CD4-positive, alpha-beta T cell treated with Interleukin-12 subunit alpha and Interleukin-12 subunit beta, for 1 hour (primary cell): ENCODE measurements at regions not wholly inside any gene's neighbourhood (a gene's known extent, or its start where the extent isn't known, plus 50 kb on each side); places are given as distances from the start of the nearest gene placed in this dataset.

Experiments used
- DNase-seq: peaks from one replicate; pipeline ENCODE4 v3.0.0-alpha.2; 2020

GRCh38 chr7:85883-86515 is 106.4 kb upstream of the FAM20C start:
- no peak for DNase-seq

DNA sequence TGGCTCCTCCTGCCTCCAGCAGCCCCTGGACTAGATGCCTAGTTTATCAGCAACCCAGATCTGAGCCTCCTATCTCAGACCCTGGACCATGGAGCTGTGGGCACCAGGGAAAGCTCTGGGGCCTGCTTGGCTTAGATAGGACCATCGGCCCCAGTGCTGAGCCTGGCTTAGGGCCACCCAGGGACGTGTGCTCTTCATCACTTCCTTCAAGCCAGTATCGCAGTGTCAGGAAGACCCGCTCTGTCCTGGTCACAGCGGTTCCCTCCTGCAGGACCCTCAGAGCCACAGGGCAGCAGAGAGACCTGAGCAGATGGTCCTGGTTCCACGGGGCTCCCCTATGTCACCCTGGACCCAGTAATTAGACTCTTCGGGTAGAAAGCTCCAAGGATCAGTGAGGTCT is 105.7 kb upstream of the FAM20C start:
- DNase-seq: no peak

- DNase-seq: no peak
Observed at GRCh38 chr7:87047-87446, 105.3 kb upstream of the FAM20C start.

DNA sequence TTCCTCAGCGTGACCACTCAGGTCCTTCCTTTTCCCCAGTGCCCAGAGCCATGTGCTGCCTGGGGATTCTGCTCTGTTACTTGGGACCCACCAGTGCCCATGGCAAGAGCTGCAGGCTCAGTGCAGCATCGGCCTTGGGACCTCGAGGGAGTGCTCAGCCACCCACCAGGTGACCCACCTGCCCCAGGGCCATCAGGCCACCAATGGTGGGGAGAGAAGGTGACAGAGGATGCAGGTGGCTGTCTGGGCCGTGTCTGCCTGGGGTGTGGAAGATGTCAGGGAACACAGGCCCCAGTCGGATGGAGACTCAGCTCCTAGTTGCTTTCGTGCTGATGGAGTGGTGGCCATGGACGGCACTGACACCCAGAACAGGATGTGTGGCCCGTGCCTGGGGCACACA is 104.7 kb upstream of the FAM20C start:
- DNase-seq: no peak

DNA sequence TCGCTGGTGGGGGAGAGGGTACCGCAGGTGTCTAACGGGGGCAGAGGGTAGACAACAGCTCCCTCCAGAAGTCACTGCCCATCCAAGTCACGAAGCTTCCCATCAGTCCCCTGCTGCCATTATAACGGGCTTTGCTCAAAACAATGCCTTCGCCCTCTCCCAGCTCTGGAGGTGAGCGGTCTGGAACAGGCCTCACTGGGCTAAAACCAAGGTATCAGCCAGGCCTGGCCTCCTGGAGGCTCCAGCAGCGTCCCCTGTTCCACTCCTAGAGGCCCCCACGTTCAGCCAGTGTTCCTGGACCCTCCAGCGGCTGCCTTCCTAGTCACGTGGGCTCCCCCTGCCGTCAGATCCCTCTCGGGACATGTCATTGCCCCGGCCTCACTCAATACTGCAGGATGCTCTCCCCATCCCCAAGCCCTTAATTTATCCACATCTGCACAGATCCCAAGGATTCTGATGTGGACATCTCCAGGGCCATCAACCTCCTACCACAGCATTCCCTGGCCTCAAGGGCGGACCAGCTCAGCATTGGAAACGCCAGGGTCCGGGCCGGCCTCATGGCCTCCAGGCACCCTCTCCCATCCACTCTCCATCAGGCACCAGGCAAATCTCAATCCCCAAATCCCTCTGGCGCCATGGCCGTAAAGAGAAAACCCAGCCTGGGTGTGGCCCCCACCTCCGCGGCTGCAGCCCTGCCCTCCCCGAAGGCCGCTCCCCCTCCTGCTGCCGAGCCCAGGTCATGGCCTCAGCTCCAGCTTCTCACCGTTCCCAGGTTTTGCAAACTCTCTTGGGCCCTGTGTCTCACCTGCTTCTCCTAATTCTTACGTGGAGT is 104.1 kb upstream of the FAM20C start:
- no peak for DNase-seq

GRCh38 chr7:88927-89231 is 103.5 kb upstream of the FAM20C start:
- DNase-seq: no peak

GRCh38 chr7:89232-90019 is 102.9 kb upstream of the FAM20C start:
- DNase-seq: no peak

DNA sequence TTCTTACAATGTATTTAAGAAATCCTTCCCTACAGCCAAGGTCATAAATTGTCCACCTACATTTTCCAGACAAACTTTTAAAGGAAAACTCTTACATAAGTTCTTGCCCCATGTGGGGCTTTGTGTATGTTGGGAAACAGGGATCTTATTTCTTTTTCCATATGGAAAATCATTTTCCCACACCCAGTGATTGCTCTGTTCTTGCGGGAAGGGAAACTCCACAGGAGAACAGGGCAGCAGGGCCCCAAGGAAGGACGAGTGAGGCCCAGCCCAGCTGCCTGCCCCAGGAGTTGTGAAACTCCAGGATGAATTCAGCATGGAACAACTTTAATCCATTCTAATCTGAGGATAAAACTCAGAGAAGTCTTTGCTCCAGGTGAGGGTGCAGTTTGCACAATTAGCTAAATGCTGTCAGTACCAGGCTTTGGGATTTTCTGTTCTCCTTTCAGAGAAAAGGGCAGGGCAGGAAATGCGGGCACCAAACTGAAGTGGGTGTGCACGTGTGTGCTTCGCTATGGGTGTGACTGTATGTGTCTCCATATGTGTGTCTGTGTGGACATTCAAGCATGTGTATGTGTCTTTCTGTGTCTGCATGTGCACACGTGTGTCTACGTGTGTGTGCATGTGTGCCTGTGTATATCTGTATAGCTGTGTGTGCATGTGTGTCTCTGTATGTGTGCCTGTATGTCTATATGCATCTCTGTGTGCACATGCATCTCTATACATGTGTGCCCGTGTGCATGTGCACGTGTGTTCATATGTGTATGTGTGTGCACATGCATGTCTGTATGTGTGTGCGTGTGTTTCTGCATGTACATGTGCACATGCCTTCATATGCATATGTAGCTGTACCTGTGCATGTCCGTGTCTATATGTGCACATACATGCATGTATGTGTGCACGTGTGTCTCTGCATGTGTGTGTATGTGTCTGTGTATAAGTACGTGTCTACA is 102.0 kb upstream of the FAM20C start:
- DNase-seq: no peak

DNA sequence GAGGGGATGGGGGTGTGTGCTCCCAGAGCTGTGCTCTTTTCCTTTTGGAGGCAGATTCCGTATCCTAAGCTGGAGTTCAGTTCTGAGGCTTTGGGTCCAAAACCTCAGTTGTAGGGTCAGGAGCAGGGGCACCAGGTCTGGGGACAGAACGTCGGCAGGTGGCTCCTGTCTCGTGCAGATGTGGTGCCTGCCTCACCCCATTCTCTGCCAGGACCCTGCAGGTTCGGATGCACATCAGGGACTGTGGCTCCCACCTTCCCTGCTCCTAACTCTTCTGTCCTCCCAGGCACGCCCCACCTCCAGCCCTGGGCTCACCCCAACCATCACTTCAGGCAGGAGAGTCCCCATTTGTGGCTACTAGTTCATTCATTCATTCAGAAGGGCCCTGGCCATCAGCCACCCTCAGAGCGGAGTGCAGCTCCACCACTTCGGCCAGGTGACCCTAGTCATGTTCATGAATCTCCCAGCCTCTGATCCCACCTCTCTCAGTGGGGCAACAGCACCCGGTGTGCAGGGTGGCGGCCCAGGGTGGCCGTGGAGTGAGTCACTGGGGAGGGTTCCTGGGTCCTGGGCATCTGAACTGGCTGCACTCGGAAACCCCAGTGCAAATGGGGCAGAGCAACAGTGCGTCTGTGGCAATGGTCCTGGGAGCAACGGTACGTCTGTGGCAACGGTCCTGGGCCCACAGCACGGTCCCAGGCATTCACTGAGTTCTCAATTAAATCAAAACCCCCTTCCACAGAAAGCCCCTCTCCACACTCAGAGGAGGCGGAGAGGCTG is 100.8 kb upstream of the FAM20C start:
- no peak for DNase-seq

DNA sequence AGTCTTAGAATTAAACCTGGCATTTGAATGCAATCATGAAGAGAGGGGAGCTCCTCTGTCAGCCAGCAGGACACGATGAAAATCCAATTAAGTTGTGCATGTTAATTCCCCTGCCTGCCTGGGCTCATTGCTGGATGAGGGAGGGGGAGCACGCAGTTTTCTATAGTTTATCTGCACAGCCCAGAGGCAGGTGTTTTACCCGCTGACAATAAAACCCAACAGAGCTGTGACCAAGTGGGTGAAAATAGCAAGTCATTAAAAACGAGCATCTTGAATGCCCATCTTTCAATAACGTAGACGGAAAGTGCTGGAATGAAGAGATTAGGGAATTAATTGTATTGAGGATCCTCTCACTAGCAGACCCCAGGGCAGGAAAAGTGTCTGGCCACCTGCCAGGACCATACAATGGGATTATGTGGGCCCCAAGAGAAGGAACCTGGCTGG is 100.1 kb upstream of the FAM20C start:
- no peak for DNase-seq

GRCh38 chr7:92888-93672 is 99.3 kb upstream of the FAM20C start:
- no peak for DNase-seq

DNA sequence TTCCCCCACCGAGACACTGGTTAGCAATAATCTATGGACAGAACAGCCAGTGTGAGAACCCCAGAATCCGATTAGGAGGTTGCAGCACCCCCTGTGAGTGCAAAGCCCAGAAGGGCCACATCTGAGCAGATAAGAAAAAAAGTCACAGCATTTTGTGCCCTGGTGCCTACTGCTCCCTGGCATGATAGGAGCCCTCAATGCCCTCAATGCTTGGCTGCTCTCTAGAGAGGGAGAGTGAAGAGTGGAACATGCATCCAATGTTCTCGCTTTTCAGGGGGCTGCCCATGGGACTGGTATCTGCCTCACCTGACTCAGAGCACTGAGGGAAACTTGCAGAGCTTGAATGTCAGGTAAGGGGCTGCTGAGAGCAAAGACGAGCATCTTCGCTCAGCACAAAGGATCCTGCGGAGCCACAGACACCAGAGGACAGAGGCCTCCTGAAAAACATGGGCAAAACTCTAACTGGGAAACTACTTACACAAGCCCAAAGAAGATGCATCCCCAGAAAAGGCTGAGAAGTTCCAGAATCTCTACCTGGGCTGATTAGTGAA is 98.0 kb upstream of the FAM20C start:
- DNase-seq: no peak

GRCh38 chr7:95180-95862 is 97.0 kb upstream of the FAM20C start:
- DNase-seq: no peak

GRCh38 chr7:95863-96260 is 96.5 kb upstream of the FAM20C start:
- no peak for DNase-seq

DNA sequence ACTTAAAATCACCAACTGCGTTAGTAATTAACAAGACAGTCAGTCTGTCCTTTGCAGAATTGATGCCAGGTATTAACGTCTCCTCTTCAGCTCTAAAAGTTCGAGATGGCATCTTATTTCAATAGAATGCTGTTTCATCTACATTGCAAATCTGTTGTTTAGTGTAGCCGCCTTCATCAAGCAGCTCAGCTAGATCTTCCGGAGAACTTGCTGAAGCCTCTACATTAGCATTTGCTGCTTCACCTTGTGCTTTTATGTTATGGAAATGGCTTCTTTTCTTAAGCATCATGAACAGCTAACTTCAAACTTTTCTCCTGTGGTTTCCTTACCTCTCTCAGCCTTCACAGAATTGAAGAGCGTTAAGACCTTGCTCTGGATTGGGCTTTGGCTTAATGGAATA is 95.5 kb upstream of the FAM20C start:
- no peak for DNase-seq

GRCh38 chr7:97310-97841 is 95.0 kb upstream of the FAM20C start:
- no peak for DNase-seq

- DNase-seq: no peak
Observed at GRCh38 chr7:101146-102046, 91.0 kb upstream of the FAM20C start.

DNA sequence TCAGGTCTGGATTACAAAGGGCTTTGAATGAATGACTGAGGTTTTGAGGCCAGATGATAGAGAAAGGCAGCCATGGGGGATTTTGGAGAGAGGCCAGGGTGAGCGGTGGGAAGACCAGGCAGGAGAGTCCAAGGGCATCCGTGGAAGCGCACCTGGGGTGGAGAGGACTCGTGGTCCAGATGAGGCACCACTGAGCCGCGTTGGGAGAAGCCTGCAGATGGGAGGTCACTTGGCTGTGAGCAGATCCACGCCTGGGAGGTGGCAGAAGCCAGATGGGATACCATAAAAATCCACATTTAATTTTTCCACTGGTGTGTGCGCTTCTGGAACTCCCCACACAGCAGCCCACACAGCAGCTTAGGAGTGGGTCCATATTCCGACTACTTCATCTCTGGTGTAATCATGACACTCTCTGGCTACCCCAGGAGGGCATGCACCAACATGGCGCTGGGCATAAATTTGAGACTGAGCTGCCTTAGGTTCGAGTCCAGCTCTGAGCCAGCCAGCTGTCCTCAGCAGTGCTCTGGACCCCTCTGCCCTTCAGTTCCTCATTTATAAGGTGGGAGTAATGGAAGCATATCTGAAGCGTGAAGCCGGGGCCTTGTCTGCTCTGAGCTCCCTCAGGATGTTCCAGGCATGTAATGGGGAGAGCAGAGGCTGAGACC is 90.2 kb upstream of the FAM20C start:
- no peak for DNase-seq
